Adrenal gland (tissue), 9 donors: ENCODE measurements at regions not wholly inside any gene's neighbourhood (a gene's known extent, or its start where the extent isn't known, plus 50 kb on each side); places are given as distances from the start of the nearest gene placed in this dataset.

Experiments used
- DNase-seq, 7 donors: peaks; one replicate each; pipeline ENCODE4 v3.0.0-alpha.2; 2019 to 2020
- H3K27ac ChIP-seq, 5 donors: fragments of 200-600 bp; sonication (generic) in 4 of 5; 1 replicate in 3 of 5; 2 replicates in 2 of 5; pipeline versions ENCODE4 v1.5.1 to v1.8.0; 2016 to 2020; ENCODE audit warnings: mild to moderate bottlenecking in 1 of 5
- H3K27me3 ChIP-seq: fragments of 200-600 bp; 2 replicates; pipeline ENCODE4 v1.8.0; 2021
- H3K36me3 ChIP-seq, 2 donors: fragments of 200-600 bp; replicated peaks in 1 of 2; 1 replicate in 1 of 2; 2 replicates in 1 of 2; pipeline versions ENCODE4 v1.5.1 to v1.8.0; 2018 to 2022
- H3K4me1 ChIP-seq, 2 donors: fragments of 200-600 bp; replicated peaks in 1 of 2; 1 replicate in 1 of 2; 2 replicates in 1 of 2; pipeline versions ENCODE4 v1.5.1 to v1.8.0; 2018 to 2021
- H3K4me3 ChIP-seq, 4 donors: fragments of 200-600 bp; sonication (generic) in 3 of 4; one replicate each; pipeline ENCODE4 v1.5.1; 2016 to 2018
- H3K9me3 ChIP-seq, 3 donors: fragments of 200-600 bp; sonication (generic) in 1 of 3; replicated peaks in 1 of 3; 1 replicate in 2 of 3; 2 replicates in 1 of 3; pipeline versions ENCODE4 v1.5.1 to v1.8.0; 2016 to 2021
- CTCF ChIP-seq, 6 experiments: fragments of 450-650 bp in 4 of 6; fragments of 200-600 bp in 2 of 6; sonication (generic) in 1 of 6; IDR thresholded peaks; 1 replicate in 5 of 6; 2 replicates in 1 of 6; pipeline versions ENCODE4 v1.5.1 to v1.8.0; 2016 to 2021; ENCODE audit warnings: antibody characterized with exemption in 6 of 6, mild to moderate bottlenecking in 2 of 6, moderate library complexity in 1 of 6
- POLR2A ChIP-seq, 2 donors: fragments of 450-650 bp; IDR thresholded peaks; one replicate each; pipeline ENCODE4 v1.6.1; 2017; ENCODE audit warnings: antibody characterized with exemption in 2 of 2, mild to moderate bottlenecking in 2 of 2, moderate library complexity in 1 of 2
- WGBS, 4 donors: extraction: QIAGEN DNeasy Blood & Tissue Kit in 2 of 4; methylation state at CpG; one replicate each; pipeline versions ENCODE4 v1.1.5 to v1.1.7; 2013 to 2017; 5-methylcytosine and 5-hydroxymethylcytosine counted together
- intact Hi-C, 2 donors: fragments of 100-400 bp; cut with DNase I; formaldehyde crosslinking; loops; one replicate each; pipeline versions ENCODE4 v1.14.1 to v1.15.0; 2022 to 2023
- donor health status: healthy with polysubstance abuse.
- donor health status: Bipolar disorder and iron deficiency.
- donor health status: DM: yes; HTN: yes; CAD: no.
- donor health status: DM: no; HTN: no; CAD: no.
- donor health status: DM: no; HTN: no; CAD: no.

- no peak for DNase-seq
- no peaks in the 10 kb centered on the region for H3K4me1 ChIP-seq
- no peak overlapping the region for H3K27ac ChIP-seq
- WGBS, 4 donors: 88 to 94% (median 91%) methylated on average over 11 of the region's 11 CpGs
- no peaks in the 10 kb centered on the region for H3K9me3 ChIP-seq
- H3K36me3 ChIP-seq: no peaks in the 10 kb centered on the region
- no peak overlapping the region for H3K4me3 ChIP-seq
- TF ChIP-seq POLR2A (IDR thresholded peaks at IDR 0.05) (no peak), CTCF (IDR thresholded peaks at IDR 0.05) (no peak)
- intact Hi-C loops: no loop called here
- no peaks in the 10 kb centered on the region for H3K27me3 ChIP-seq
Observed at GRCh38 chr10:71072131-71072822, 140.1 kb upstream of the UNC5B start.

GRCh38 chr10:71072823-71073210, 139.6 kb upstream of the UNC5B start:
- intact Hi-C loops: no loop called here
- no peak for TF ChIP-seq CTCF (IDR thresholded peaks at IDR 0.05)
- TF ChIP-seq POLR2A (IDR thresholded peaks at IDR 0.05): no peak
- H3K9me3 ChIP-seq: no peaks in the 10 kb centered on the region
- no peak overlapping the region for H3K4me3 ChIP-seq
- WGBS, 4 donors: 75 to 91% (median 81%) methylated on average over 5 of the region's 5 CpGs; no CpG with 5 or more reads in 1 of the 4 donors
- H3K27me3 ChIP-seq: no peaks in the 10 kb centered on the region
- no peaks in the 10 kb centered on the region for H3K36me3 ChIP-seq
- no peak overlapping the region for H3K27ac ChIP-seq
- no peak for DNase-seq
- H3K4me1 ChIP-seq: no peaks in the 10 kb centered on the region

GRCh38 chr10:71073451-71074175, 138.8 kb upstream of the UNC5B start:
- Histone ChIP-seq H3K27me3 (no peaks in the 10 kb centered on the region), H3K4me3 (no peak overlapping the region), H3K27ac (no peak overlapping the region), H3K4me1 (no peaks in the 10 kb centered on the region), H3K9me3 (no peaks in the 10 kb centered on the region), H3K36me3 (no peaks in the 10 kb centered on the region)
- no peak for DNase-seq
- TF ChIP-seq POLR2A (IDR thresholded peaks at IDR 0.05) (no peak), CTCF (IDR thresholded peaks at IDR 0.05) (no peak)
- intact Hi-C loops: no loop called here
- 75 to 85% (median 79%) methylated on average over 4 to 12 of the region's 12 CpGs for WGBS, 4 donors

GRCh38 chr10:71074176-71074755, 138.1 kb upstream of the UNC5B start:
- WGBS, 4 donors: 76 to 90% (median 88%) methylated on average over 5 to 7 of the region's 7 CpGs
- Histone ChIP-seq H3K4me3 (no peak overlapping the region), H3K9me3 (no peaks in the 10 kb centered on the region), H3K27me3 (no peaks in the 10 kb centered on the region), H3K4me1 (no peaks in the 10 kb centered on the region), H3K27ac (no peak overlapping the region), H3K36me3 (no peaks in the 10 kb centered on the region)
- intact Hi-C loops: no loop called here
- DNase-seq: no peak
- TF ChIP-seq CTCF (IDR thresholded peaks at IDR 0.05) (no peak), POLR2A (IDR thresholded peaks at IDR 0.05) (no peak)
